GM12878 (cell line): ENCODE measurements at regions not wholly inside any gene's neighbourhood (a gene's known extent, or its start where the extent isn't known, plus 50 kb on each side); places are given as distances from the start of the nearest gene placed in this dataset.

Source experiments
- ATAC-seq: fragments of 200-7000 bp; cut with Tn5 transposase; 3 replicates; pipeline ENCODE4 v1.9.1; 2020; ENCODE audit warnings: mild to moderate bottlenecking, moderate library complexity
- BruUV-seq: library from RNA; stranded (reverse); fragments of 400-500 nt; replicated peaks from 2 replicates; lab custom pipeline; 2021; lab: Mats Ljungman, UMichigan
- CTCF ChIA-PET: fragments of 300-600 bp; sonication (Branson Sonifier 250); formaldehyde crosslinking; extraction: SDS; loops from one replicate; lab custom pipeline; 2021; ENCODE audit warnings: inconsistent platforms; lab: Yijun Ruan, JAX
- POLR2A ChIA-PET: fragments of 350-600 bp; formaldehyde crosslinking; extraction: SDS; loops from one replicate; lab custom pipeline; 2021; ENCODE audit warnings: inconsistent platforms; lab: Charles Lee
- RAD21 ChIA-PET: fragments of 300-600 bp; sonication (Branson Sonifier 250); formaldehyde crosslinking; loops from one replicate; lab custom pipeline; 2023; ENCODE audit warnings: antibody characterized with exemption; ENCODE audit not compliant: unreplicated experiment; lab: Charles Lee
- SMC1A ChIA-PET: fragments of 300-600 bp; sonication (Branson Sonifier 250); formaldehyde crosslinking; loops from one replicate; lab custom pipeline; 2023; ENCODE audit not compliant: unreplicated experiment, uncharacterized antibody; lab: Charles Lee
- DNase-seq: peaks from one replicate; pipeline ENCODE4 v3.0.0-alpha.2; 2011; ENCODE audit warnings: low read depth, low spot score
- FAIRE-seq: peaks from 3 replicates; lab custom pipeline; 2011; peaks lifted over from hg19 to GRCh38; lab: Jason Lieb, UNC
- H2AFZ ChIP-seq: 2 replicates; pipeline ENCODE4 v1.6.0; 2011; ENCODE audit warnings: low read depth, low read length, control low read depth; ENCODE audit not compliant: control insufficient read depth
- H3K27ac ChIP-seq: 2 replicates; pipeline ENCODE4 v1.5.1; 2011; ENCODE audit warnings: control low read depth; ENCODE audit not compliant: control insufficient read depth, insufficient read depth
- H3K27me3 ChIP-seq, 2 experiments: replicated peaks in 1 of 2; 2 replicates each; pipeline versions ENCODE4 v1.6.0 to v1.6.1; 2011; ENCODE audit warnings: low read length in 1 of 2; ENCODE audit not compliant: control insufficient read depth in 2 of 2, insufficient read depth in 2 of 2
- H3K36me3 ChIP-seq, 2 experiments: 2 replicates each; pipeline ENCODE4 v1.5.1; 2011; ENCODE audit warnings: low read length in 1 of 2; ENCODE audit not compliant: control insufficient read depth in 2 of 2, insufficient read depth in 2 of 2
- H3K4me1 ChIP-seq: 2 replicates; pipeline ENCODE4 v1.6.1; 2011; ENCODE audit warnings: mild to moderate bottlenecking, low read length, moderate library complexity, mixed read lengths; ENCODE audit not compliant: control insufficient read depth, insufficient read depth
- H3K4me2 ChIP-seq: 2 replicates; pipeline ENCODE4 v1.6.0; 2011; ENCODE audit warnings: control low read depth; ENCODE audit not compliant: control insufficient read depth, insufficient read depth
- H3K4me3 ChIP-seq: fragments of 200-600 bp; sonication (generic); 2 replicates; pipeline ENCODE4 v1.5.1; 2016
- H3K79me2 ChIP-seq: 2 replicates; pipeline ENCODE4 v1.6.0; 2011; ENCODE audit warnings: low read length; ENCODE audit not compliant: control insufficient read depth, insufficient read depth
- H3K9ac ChIP-seq: 2 replicates; pipeline ENCODE4 v1.8.0; 2011; ENCODE audit warnings: low read length, control low read depth, mixed read lengths; ENCODE audit not compliant: control insufficient read depth, insufficient read depth
- H3K9me3 ChIP-seq: replicated peaks from 3 replicates; pipeline ENCODE4 v1.5.1; 2011; ENCODE audit warnings: mild to moderate bottlenecking, low read length; ENCODE audit not compliant: control insufficient read depth, insufficient read depth
- H4K20me1 ChIP-seq: 2 replicates; pipeline ENCODE4 v1.6.0; 2011; ENCODE audit not compliant: control insufficient read depth, insufficient read depth
- ASH2L ChIP-seq: fragments of 300-600, 200-600 bp; sonication (generic); IDR thresholded peaks from 2 replicates; pipeline ENCODE4 v1.6.1; 2017; ENCODE audit warnings: low read depth, mild to moderate bottlenecking, borderline replicate concordance
- EGR1 ChIP-seq, 2 experiments: IDR thresholded peaks; 1 replicate in 1 of 2; 2 replicates in 1 of 2; pipeline ENCODE4 v1.6.1; 2011 to 2012; ENCODE audit warnings: low read depth in 2 of 2, low read length in 2 of 2, borderline replicate concordance in 1 of 2, mild to moderate bottlenecking in 1 of 2, moderate library complexity in 1 of 2
- FOS ChIP-seq: IDR thresholded peaks from 3 replicates; pipeline ENCODE4 v1.6.1; 2011; ENCODE audit warnings: borderline replicate concordance; ENCODE audit not compliant: insufficient read length; ENCODE audit errors: extremely low read depth
- FOXK2 ChIP-seq: fragments of 450-650 bp; IDR thresholded peaks from 2 replicates; pipeline ENCODE4 v1.6.1; 2017; ENCODE audit warnings: mild to moderate bottlenecking, moderate library complexity
- GABPA ChIP-seq: IDR thresholded peaks from 2 replicates; pipeline ENCODE4 v1.6.1; 2014; ENCODE audit warnings: antibody characterized with exemption, low read depth, mild to moderate bottlenecking, inconsistent platforms
- JUND ChIP-seq: IDR thresholded peaks from 2 replicates; pipeline ENCODE4 v1.6.1; 2012; ENCODE audit warnings: low read depth, mild to moderate bottlenecking, low read length, improper control_type of control experiment, moderate library complexity
- RAD21 ChIP-seq: IDR thresholded peaks from 2 replicates; pipeline ENCODE4 v1.6.1; 2011; ENCODE audit warnings: mild to moderate bottlenecking, low read depth, low read length, moderate library complexity; ENCODE audit not compliant: insufficient read depth
- RBBP5 ChIP-seq: fragments of 200-600 bp; sonication (generic); conservative IDR thresholded peaks from 2 replicates; pipeline ENCODE4 v1.6.1; 2016
- SMAD5 ChIP-seq: IDR thresholded peaks from 2 replicates; pipeline ENCODE4 v1.6.1; 2016; ENCODE audit warnings: antibody characterized with exemption, low read depth
- SMARCA5 ChIP-seq: fragments of 450-650 bp; IDR thresholded peaks from 2 replicates; pipeline ENCODE4 v1.6.1; 2017; ENCODE audit warnings: mild to moderate bottlenecking
- SMC3 ChIP-seq: IDR thresholded peaks from 2 replicates; pipeline ENCODE4 v1.6.1; 2011; ENCODE audit warnings: low read length, improper control_type of control experiment, borderline replicate concordance
- SREBF2 ChIP-seq: IDR thresholded peaks from 2 replicates; pipeline ENCODE4 v1.6.1; 2012; ENCODE audit warnings: mild to moderate bottlenecking, low read length
- STAT1 ChIP-seq: fragments of 450-650 bp; conservative IDR thresholded peaks from 2 replicates; pipeline ENCODE4 v1.6.1; 2014; ENCODE audit warnings: antibody characterized with exemption, mild to moderate bottlenecking
- ZNF384 ChIP-seq: IDR thresholded peaks from 2 replicates; pipeline ENCODE4 v1.6.1; 2012; ENCODE audit warnings: low read depth, mild to moderate bottlenecking, low read length, improper control_type of control experiment, borderline replicate concordance
- WGBS: methylation state at CpG from one replicate; pipeline ENCODE4 v1.1.6; 2016; ENCODE audit warnings: low lambda C conversion rate; ENCODE audit not compliant: insufficient replicate concordance, insufficient coverage; ENCODE audit errors: missing lambda C conversion rate; 5-methylcytosine and 5-hydroxymethylcytosine counted together
- in situ Hi-C: fragments of 300-500 bp; cut with MboI; formaldehyde crosslinking; loops from 9 replicates; pipeline ENCODE4 v1.14.3; 2018; ENCODE audit warnings: mixed read lengths
- intact Hi-C: fragments of 100-400 bp; cut with micrococcal nuclease; formaldehyde crosslinking; loops from one replicate; pipeline ENCODE4 v1.14.2; 2022; ENCODE audit not compliant: unreplicated experiment
- TF ChIP-seq, protein P1 (sequence below): IDR thresholded peaks from 2 replicates; pipeline ENCODE4 v1.6.1; 2011; ENCODE audit warnings: low read depth, mild to moderate bottlenecking, low read length, moderate library complexity, borderline replicate concordance; ENCODE audit errors: extremely low read depth
- TF ChIP-seq, protein P2 (sequence below), 3 experiments: IDR thresholded peaks in 2 of 3; conservative IDR thresholded peaks in 1 of 3; 2 replicates each; pipeline ENCODE4 v1.5.1; 2011; ENCODE audit warnings: low read depth in 3 of 3, low read length in 3 of 3, mild to moderate bottlenecking in 3 of 3, control low read depth in 2 of 3, moderate library complexity in 2 of 3, inconsistent platforms in 1 of 3, mixed read lengths in 1 of 3; ENCODE audit not compliant: control insufficient read depth in 2 of 3, insufficient read depth in 1 of 3; ENCODE audit errors: extremely low read depth in 1 of 3
- TF ChIP-seq, protein P3 (sequence below): fragments of 150-350 bp; IDR thresholded peaks from 2 replicates; pipeline ENCODE4 v1.6.1; 2014; ENCODE audit warnings: mild to moderate bottlenecking, low read depth, low read length
- TF ChIP-seq, protein P4 (sequence below): fragments of 450-650 bp; IDR thresholded peaks from 2 replicates; pipeline ENCODE4 v1.6.1; 2014; ENCODE audit warnings: mild to moderate bottlenecking

DNA sequence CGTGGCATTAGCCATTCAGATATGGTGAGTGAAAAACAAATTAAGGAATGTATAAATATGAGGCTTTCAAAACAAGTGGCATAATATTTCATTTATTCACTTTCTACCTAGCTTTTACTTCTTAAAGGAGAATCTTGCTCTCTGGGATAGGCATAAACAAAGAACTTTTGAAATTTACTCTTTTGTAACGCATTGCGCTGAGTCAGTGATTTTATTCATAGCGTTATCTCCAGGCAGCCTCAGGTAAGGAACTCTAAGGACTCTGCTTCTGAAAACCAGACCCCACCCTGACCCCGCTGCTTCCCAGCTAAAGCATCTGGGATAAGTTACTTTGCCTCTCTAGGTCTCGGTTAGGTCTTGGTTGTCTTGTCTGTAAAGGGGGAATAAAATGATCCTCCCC, 234.7 kb downstream of the MYLK4 start:
- SMC1A ChIA-PET = interaction anchor here (1.0 kb wide), 1 partner anchor 12 kb away, joined by 3 read pairs; no protein-coding TSS in a partner anchor
- H3K4me1 ChIP-seq = no peaks in the 10 kb centered on the region
- CTCF ChIA-PET = no interaction called here
- no peak overlapping the region for H3K4me2 ChIP-seq
- ATAC-seq (no peak), FAIRE-seq (no peak), DNase-seq (no peak)
- no peaks in the 10 kb centered on the region for H3K79me2 ChIP-seq
- RAD21 ChIA-PET = no interaction called here
- intact Hi-C loops = no loop called here
- WGBS = 44% methylated on average over 6 of the region's 6 CpGs
- H3K9me3 ChIP-seq = no peaks in the 10 kb centered on the region; the same call in 2 of the 3 replicates
- no peak overlapping the region for H3K9ac ChIP-seq
- POLR2A ChIA-PET = no interaction called here
- no peak overlapping the region for H3K27ac ChIP-seq
- in situ Hi-C loops = no loop called here
- no peak overlapping the region for H3K4me3 ChIP-seq
- BruUV-seq = no TSS peak
- no peak overlapping the region for H2AFZ ChIP-seq
- H4K20me1 ChIP-seq = no peaks in the 10 kb centered on the region
- H3K27me3 ChIP-seq = peaks cover 0 to 1% of the 10 kb centered on the region in 2 experiments; a peak in 1 of 4 replicates
- no peaks in the 10 kb centered on the region for H3K36me3 ChIP-seq
- TF ChIP-seq, protein P1, sequence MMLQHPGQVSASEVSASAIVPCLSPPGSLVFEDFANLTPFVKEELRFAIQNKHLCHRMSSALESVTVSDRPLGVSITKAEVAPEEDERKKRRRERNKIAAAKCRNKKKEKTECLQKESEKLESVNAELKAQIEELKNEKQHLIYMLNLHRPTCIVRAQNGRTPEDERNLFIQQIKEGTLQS = no peak
- TF ChIP-seq FOXK2 = no peak
- TF ChIP-seq JUND = no peak
- TF ChIP-seq, protein P2, sequence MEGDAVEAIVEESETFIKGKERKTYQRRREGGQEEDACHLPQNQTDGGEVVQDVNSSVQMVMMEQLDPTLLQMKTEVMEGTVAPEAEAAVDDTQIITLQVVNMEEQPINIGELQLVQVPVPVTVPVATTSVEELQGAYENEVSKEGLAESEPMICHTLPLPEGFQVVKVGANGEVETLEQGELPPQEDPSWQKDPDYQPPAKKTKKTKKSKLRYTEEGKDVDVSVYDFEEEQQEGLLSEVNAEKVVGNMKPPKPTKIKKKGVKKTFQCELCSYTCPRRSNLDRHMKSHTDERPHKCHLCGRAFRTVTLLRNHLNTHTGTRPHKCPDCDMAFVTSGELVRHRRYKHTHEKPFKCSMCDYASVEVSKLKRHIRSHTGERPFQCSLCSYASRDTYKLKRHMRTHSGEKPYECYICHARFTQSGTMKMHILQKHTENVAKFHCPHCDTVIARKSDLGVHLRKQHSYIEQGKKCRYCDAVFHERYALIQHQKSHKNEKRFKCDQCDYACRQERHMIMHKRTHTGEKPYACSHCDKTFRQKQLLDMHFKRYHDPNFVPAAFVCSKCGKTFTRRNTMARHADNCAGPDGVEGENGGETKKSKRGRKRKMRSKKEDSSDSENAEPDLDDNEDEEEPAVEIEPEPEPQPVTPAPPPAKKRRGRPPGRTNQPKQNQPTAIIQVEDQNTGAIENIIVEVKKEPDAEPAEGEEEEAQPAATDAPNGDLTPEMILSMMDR (IDR thresholded peaks at IDR 0.05 in 2 of 3, conservative IDR thresholded peaks at IDR 0.05 in 1 of 3; ENCODE audit: control insufficient read depth in 2 of 3, extremely low read depth in 1 of 3, insufficient read depth in 1 of 3, low read depth in 3 of 3, low read length in 3 of 3) = no peak
- no peak for TF ChIP-seq STAT1
- no peak for TF ChIP-seq ZNF384
- no peak for TF ChIP-seq EGR1 (IDR thresholded peaks at IDR 0.05; ENCODE audit: borderline replicate concordance in 1 of 2, low read depth in 2 of 2, low read length in 2 of 2)
- no peak for TF ChIP-seq RBBP5
- TF ChIP-seq, protein P3, sequence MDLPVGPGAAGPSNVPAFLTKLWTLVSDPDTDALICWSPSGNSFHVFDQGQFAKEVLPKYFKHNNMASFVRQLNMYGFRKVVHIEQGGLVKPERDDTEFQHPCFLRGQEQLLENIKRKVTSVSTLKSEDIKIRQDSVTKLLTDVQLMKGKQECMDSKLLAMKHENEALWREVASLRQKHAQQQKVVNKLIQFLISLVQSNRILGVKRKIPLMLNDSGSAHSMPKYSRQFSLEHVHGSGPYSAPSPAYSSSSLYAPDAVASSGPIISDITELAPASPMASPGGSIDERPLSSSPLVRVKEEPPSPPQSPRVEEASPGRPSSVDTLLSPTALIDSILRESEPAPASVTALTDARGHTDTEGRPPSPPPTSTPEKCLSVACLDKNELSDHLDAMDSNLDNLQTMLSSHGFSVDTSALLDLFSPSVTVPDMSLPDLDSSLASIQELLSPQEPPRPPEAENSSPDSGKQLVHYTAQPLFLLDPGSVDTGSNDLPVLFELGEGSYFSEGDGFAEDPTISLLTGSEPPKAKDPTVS = no peak
- no peak for TF ChIP-seq SMC3
- no peak for TF ChIP-seq FOS
- no peak for TF ChIP-seq GABPA
- no peak for TF ChIP-seq SMARCA5
- TF ChIP-seq SMAD5 = no peak
- no peak for TF ChIP-seq RAD21
- TF ChIP-seq, protein P4, sequence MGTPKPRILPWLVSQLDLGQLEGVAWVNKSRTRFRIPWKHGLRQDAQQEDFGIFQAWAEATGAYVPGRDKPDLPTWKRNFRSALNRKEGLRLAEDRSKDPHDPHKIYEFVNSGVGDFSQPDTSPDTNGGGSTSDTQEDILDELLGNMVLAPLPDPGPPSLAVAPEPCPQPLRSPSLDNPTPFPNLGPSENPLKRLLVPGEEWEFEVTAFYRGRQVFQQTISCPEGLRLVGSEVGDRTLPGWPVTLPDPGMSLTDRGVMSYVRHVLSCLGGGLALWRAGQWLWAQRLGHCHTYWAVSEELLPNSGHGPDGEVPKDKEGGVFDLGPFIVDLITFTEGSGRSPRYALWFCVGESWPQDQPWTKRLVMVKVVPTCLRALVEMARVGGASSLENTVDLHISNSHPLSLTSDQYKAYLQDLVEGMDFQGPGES = no peak
- TF ChIP-seq SREBF2 = no peak
- no peak for TF ChIP-seq ASH2L
